GM12891 (cell line): ENCODE measurements at regions not wholly inside any gene's neighbourhood (a gene's known extent, or its start where the extent isn't known, plus 50 kb on each side); places are given as distances from the start of the nearest gene placed in this dataset.
A peak's percentile ranks its signal among the peaks of the same experiment; 100 is the strongest.

Experiments used
- DNase-seq: peaks from one replicate; pipeline ENCODE4 v3.0.0; 2011; ENCODE audit warnings: low spot score; ENCODE audit not compliant: insufficient read length
- FAIRE-seq: peaks from 2 replicates; lab custom pipeline; 2011; peaks lifted over from hg19 to GRCh38; lab: Jason Lieb, UNC
- PAX5 ChIP-seq: IDR thresholded peaks from 2 replicates; pipeline ENCODE4 v1.6.1; 2011; ENCODE audit warnings: low read length, moderate library complexity, mild to moderate bottlenecking; ENCODE audit not compliant: insufficient read depth, severe bottlenecking
- POLR2A ChIP-seq: IDR thresholded peaks from 2 replicates; pipeline ENCODE4 v1.6.1; 2011; ENCODE audit warnings: low read depth, low read length, control low read depth
- POLR2AphosphoS5 ChIP-seq: IDR thresholded peaks from 2 replicates; pipeline ENCODE4 v1.6.1; 2011; ENCODE audit warnings: low read depth, low read length, control low read depth
- POU2F2 ChIP-seq: IDR thresholded peaks from 2 replicates; pipeline ENCODE4 v1.6.1; 2011; ENCODE audit warnings: low read depth, mild to moderate bottlenecking, control low read depth, low read length, moderate library complexity
- SPI1 ChIP-seq: IDR thresholded peaks from 2 replicates; pipeline ENCODE4 v1.6.1; 2011; ENCODE audit warnings: low read depth, low read length, control low read depth
- TAF1 ChIP-seq: IDR thresholded peaks from 2 replicates; pipeline ENCODE4 v1.6.1; 2011; ENCODE audit warnings: low read depth, low read length, control low read depth

DNA sequence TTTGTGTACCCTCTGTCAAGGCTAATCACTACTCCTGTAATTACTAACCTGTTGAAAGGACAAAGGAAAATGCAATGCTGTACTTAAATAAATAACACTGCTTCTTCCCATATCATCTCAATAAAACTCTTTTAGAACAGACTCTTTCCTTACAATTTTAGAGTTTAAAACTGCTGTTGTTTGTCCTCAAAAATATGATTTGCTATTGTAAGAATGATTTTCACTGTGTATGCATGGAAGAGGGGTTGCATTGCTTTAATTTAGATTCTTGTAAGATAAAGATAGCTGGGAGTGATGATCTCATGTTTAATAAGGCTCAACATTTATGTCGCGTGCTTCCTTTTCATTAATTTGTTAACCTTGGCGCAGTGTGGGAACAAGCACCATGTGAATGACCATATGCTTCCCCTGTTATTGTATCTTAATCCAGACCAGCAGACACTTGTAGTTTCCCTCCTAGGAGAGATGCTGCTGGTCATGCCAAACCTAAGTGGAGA is 89.8 kb upstream of the ATXN1 start:
- DNase-seq (no peak), FAIRE-seq (no peak)
- TF ChIP-seq SPI1 (no peak), PAX5 (no peak), POLR2A (no peak), POU2F2 (no peak), POLR2AphosphoS5 (no peak), TAF1 (no peak)

DNA sequence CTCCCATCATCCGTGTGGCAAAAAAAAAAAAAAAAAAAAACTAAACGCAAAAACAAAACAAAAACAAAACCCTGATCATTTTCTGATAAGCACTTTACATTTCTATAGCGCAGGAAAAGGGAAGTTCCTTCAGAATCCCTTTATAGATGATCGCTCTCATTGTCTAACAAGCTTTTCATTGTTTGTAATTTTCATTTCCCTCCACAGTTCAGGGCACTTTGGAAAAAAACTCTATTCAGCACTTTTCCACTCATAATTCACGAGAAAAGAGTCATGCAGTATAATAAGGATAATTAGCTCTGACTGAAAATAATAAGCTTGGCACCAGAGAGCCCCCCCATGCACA is 89.4 kb upstream of the ATXN1 start:
- FAIRE-seq, result no peak
- DNase-seq, result no peak

DNA sequence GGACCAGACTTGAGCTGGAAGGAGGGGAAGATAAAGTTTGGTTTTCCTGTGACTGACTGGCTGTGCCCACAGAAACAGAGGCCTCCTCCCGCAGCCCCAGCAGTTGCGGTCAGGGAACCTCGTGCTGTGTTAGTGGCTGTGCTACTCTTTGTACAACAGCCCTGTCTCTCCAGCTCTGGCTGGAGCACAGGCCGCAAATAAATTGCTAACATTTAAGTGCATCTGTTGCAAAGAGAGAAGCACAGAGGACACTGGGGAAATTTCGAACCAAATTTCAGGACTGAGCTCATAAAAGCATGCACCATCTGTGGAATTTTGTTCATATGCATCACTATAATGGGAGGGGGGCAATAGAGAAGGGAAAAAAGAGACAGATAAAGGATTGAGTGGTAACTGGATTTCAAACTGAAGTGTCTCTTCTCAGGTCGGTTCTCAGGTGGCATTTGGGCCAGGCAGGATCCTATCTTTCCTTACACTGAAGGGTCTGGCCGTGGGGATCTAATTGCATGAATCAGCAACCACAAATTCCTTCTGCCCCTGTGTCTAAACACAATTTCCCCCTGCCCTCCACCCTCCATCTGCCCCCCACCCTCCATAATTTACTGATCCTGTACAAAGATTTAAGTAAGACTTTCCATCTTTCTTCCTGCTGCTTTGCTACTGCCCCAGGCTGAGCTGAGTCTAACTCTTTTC is 88.9 kb upstream of the ATXN1 start:
- peak; percentile 70 for FAIRE-seq
- no peak for TF ChIP-seq POU2F2
- TF ChIP-seq POLR2AphosphoS5, result no peak
- no peak for TF ChIP-seq TAF1
- no peak for TF ChIP-seq SPI1
- no peak for TF ChIP-seq PAX5
- TF ChIP-seq POLR2A, result no peak
- no peak for DNase-seq

More for the DNA sequence above, 89.4 kb upstream of the ATXN1 start:
- TF ChIP-seq POLR2AphosphoS5, result no peak
- no peak for TF ChIP-seq POU2F2
- TF ChIP-seq TAF1, result no peak
- TF ChIP-seq SPI1, result no peak
- TF ChIP-seq PAX5, result no peak
- TF ChIP-seq POLR2A, result no peak

DNA sequence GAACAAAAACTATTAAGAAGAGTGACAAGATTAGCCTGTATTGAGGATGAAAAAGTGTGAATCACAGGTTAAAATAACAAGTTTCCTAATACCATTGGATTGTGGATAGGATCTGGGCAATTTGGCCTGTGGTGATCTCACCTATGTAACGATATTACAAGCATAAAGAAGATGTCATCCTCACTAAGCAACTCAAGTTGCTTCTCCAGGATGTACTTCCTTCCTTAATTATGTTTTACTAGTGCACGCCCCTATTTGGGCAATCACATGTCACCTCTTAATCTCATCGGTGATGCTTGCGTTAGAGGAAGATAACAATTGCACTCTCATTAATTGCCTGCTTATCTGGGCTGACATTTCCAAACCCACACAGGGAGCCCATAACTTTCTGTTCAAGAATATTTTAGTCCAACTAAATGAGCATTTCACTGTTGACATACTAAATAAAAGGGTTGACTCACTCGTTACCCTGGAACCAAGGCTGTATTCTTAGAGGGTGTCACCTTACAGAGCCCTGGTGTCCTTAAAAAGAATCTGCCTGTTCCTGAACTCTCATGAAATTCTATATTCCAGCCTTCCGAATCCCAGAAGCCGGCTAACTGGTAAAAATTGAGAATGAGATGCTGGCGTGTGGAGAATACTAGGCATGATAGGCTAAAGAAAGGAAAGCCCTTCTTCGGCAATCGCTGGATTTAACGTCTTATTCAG is 88.2 kb upstream of the ATXN1 start:
- DNase-seq, result no peak
- no peak for FAIRE-seq

DNA sequence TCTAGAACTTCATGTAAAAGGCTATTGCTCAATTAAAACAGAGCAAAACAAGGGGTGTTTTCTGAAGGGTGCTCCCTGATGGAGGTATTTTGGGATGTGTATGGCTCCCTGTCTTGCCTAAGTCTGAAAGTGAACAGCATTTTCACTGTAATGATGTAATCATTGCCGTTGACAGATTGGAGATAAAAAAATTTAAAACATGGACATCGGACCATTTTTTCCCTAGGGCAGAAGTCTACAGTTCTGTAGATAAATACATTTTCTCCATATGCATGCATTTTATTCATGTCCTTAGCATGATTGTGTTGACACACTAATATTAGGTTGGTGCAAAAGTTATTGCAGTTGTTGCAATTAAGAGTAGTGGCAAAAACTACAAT is 85.1 kb upstream of the ATXN1 start:
- no peak for TF ChIP-seq TAF1
- TF ChIP-seq PAX5, result no peak
- no peak for DNase-seq
- no peak for FAIRE-seq

More for the DNA sequence above, 88.2 kb upstream of the ATXN1 start:
- TF ChIP-seq TAF1 (no peak), SPI1 (no peak), PAX5 (no peak), POLR2A (no peak), POLR2AphosphoS5 (no peak), POU2F2 (no peak)

DNA sequence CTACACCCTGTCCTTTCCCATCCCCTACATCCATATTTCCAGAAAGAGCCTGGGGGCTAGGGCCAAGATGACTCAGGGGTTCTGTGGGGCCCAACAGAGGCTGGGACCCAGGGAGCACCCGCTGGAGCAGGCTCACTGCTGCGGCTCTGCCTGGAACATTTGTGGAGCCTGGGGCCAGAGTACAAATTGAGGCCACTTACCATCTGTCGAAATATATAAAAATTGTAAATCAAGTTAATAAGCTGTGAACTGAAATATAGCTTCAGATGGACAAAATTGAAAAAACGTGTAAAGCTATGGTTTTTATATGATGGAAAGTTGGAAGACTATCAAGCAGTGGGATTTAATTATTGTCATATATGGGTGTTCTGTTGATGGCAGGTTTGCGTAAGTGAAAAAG is 82.9 kb upstream of the ATXN1 start:
- FAIRE-seq (no peak), DNase-seq (no peak)
- TF ChIP-seq TAF1 (no peak), POU2F2 (no peak), SPI1 (no peak), PAX5 (no peak), POLR2A (no peak), POLR2AphosphoS5 (no peak)

DNA sequence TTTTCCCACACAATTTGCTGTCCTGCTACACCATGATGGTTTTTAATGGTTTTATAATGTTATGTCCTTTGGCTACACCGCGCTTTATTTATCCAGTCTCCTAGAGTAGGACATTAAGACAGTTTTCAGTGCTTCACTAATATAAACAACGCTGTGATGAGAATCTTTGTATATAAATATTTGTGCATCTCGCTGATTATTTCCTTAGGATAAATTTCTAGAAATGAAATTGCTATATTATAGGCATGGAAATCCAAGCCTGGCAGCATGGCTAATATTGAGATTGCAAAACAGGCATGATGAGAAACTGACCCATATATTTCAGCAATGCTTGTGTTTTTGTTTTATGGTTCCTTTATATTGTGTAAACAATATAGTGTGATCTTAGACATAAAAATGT is 81.4 kb upstream of the ATXN1 start:
- FAIRE-seq (no peak), DNase-seq (no peak)
- no peak for TF ChIP-seq TAF1
- no peak for TF ChIP-seq POU2F2
- no peak for TF ChIP-seq PAX5
- no peak for TF ChIP-seq POLR2AphosphoS5
- TF ChIP-seq SPI1, result no peak
- TF ChIP-seq POLR2A, result no peak

DNA sequence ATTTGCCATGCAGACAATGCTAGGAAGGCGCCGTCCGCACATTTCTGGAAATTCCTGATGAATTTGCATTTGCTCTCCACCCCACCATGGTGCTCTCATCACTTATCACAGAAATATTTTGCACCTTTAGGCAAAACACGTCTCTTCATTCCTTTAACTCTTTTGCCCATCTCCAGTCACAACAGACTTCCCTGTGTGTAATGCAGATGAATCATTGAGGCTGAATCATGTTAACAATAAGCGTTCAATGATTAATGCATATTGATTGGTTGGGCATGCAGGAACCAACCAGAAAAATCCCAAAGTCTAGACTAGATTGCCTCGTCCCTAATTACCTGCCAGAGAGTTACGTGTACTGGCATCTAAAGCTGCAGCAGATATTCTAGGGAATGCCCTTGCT is 80.0 kb upstream of the ATXN1 start:
- TF ChIP-seq PAX5 (no peak), POLR2AphosphoS5 (no peak), SPI1 (no peak), TAF1 (no peak), POU2F2 (no peak), POLR2A (no peak)
- DNase-seq, result no peak
- no peak for FAIRE-seq

DNA sequence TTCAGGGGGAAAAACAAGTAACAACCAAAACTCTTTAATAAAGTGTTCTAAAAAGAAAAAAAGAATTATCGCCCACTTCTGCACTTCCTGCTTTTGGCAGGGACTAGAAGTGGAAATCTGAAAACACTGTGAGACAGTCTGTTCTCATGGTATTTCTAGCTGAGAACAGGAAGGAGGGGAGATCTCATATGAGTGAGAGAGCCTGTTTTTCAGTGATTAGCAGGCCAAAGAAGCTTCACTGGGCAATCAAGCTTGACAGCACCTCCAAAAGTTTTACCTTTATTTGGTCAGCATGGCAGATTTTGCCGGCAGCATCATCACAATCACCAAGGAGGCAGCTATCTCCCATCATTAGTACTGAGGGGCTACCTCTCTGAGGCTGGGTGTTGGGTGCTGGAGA is 79.5 kb upstream of the ATXN1 start:
- DNase-seq, result no peak
- TF ChIP-seq SPI1 (peak; percentile 72), POLR2AphosphoS5 (no peak), POU2F2 (no peak), PAX5 (no peak), POLR2A (no peak), TAF1 (no peak)
- FAIRE-seq, result peak; percentile 51

DNA sequence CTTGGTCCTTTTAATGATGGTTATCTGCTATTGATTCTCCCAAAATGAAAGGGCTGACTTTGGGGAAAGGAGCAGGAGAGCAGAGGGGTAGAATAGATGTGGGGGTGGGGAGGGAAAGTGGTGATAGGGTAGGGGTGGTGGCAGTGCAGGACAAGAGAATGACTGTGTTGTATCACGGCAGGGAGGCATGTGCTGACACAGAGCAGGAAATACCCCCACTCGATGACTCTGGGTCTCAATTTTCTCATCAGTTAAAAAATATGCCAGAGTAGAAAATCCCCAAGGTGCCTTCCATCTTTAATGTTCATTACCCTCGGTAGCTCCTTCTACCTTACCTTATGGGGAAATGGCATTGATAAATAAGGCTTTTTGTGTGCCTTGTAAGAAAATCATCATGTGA is 79.0 kb upstream of the ATXN1 start:
- no peak for TF ChIP-seq PAX5
- no peak for TF ChIP-seq POLR2AphosphoS5
- no peak for TF ChIP-seq POU2F2
- TF ChIP-seq TAF1, result no peak
- FAIRE-seq (peak; percentile 9), DNase-seq (no peak)

DNA sequence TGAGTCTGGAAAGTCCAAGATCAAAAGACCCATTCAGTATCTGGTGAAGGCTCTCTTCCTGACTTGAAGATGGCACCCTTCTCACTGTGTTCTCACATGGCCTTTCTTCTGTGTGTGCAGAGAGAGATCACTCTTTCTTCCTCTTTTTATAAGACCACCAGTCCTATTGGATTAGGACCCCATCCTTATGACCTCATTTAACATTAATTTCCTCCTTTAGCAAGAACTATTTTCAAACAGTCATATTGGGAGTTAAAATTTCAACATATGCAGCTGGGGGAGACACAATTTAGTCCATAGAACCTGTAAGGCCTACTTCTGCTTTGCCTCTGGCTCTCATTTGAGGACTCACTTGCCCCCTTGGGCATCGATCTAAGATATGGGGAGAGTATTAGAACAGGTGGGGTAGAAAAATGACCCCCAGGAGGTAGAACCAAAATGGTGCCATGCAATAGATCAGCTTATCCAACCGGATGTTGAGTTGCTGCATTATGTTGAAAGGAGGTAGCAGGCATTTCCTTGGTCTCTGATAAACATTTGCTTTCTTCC is 78.4 kb upstream of the ATXN1 start:
- FAIRE-seq (no peak), DNase-seq (no peak)
- no peak for TF ChIP-seq POLR2A
- no peak for TF ChIP-seq SPI1
- no peak for TF ChIP-seq PAX5
- no peak for TF ChIP-seq TAF1
- no peak for TF ChIP-seq POLR2AphosphoS5
- TF ChIP-seq POU2F2, result no peak
